ENCODE measurements at regions not wholly inside any gene's neighbourhood (a gene's known extent, or its start where the extent isn't known, plus 50 kb on each side); places are given as distances from the start of the nearest gene placed in this dataset.

DNA sequence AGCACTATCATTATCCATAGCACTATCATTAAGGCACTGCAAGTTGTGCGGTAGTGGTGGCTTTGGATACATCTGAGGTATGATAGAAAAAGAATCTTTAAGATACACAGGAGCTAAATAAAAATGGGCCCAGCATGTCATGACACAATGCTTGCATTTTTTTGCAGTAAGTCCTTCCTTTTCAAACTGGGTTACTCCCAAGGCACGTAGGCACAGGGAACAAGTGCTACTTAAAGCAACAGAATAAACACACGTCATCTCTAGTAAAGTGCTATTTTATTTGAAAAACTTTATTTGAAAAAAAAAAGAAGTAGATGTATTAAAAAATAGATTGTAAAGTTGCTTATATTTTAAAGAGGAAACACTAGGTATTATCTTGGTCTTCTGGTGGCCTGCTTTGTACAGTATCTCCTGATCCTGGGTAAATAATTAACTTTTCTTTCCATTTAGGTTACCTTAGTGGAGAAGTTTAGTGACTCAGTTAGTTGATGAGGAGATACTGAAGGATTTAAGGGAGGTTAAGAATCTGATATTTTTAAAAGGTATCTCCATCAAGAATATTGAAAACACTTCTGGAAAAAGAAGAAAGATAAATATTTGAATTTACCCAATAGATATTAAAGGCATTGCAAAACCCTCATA lies 129.6 kb downstream of the EDN1 start:
- H2AFZ ChIP-seq (ENCODE audit: low read length): no peak overlapping the region
- peaks cover 0 to 3% of the 10 kb centered on the region in 2 donors for H3K9me3 ChIP-seq (replicated peaks in 1 of 2; ENCODE audit: control insufficient read depth in 2 of 2, insufficient read depth in 1 of 2, low read depth in 1 of 2, low read length in 2 of 2)
- H3K4me2 ChIP-seq (ENCODE audit: insufficient read depth, low read length, poor library complexity, severe bottlenecking): no peak overlapping the region
- no peak overlapping the region for H3K4ac ChIP-seq (ENCODE audit: low read length)
- no peak overlapping the region for H3K23ac ChIP-seq (ENCODE audit: low read depth, low read length, poor library complexity)
- no peak overlapping the region for H4K91ac ChIP-seq (ENCODE audit: low read depth, low read length, poor library complexity)
- H2BK12ac ChIP-seq (ENCODE audit: low read length): no peak overlapping the region
- no peak overlapping the region for H3K4me3 ChIP-seq (ENCODE audit: low read length in 2 of 2)
- no peaks in the 10 kb centered on the region for H3K27me3 ChIP-seq (ENCODE audit: control insufficient read depth in 3 of 3, insufficient read depth in 3 of 3, low read depth in 1 of 3, low read length in 3 of 3)
- H4K8ac ChIP-seq (ENCODE audit: low read depth, low read length): no peak overlapping the region
- H2BK120ac ChIP-seq (ENCODE audit: low read depth, low read length): no peak overlapping the region
- H3K9ac ChIP-seq (ENCODE audit: low read depth, low read length, poor library complexity): no peak overlapping the region
- H3K18ac ChIP-seq (ENCODE audit: low read length): no peak overlapping the region
- no peak overlapping the region for H2AK5ac ChIP-seq (ENCODE audit: low read depth, low read length)
- H3K79me1 ChIP-seq (ENCODE audit: low read depth, low read length): no peaks in the 10 kb centered on the region
- no peak overlapping the region for H2BK15ac ChIP-seq (ENCODE audit: low read length)
- no peaks in the 10 kb centered on the region for H3K36me3 ChIP-seq (replicated peaks in 1 of 2; ENCODE audit: control insufficient read depth in 2 of 2, insufficient read depth in 2 of 2, low read length in 2 of 2)
- no peak overlapping the region for H2BK5ac ChIP-seq (ENCODE audit: low read length)
- H3K27ac ChIP-seq (replicated peaks; ENCODE audit: low read length): no peak overlapping the region
- no peak overlapping the region for H3K14ac ChIP-seq (ENCODE audit: low read length)
- H3K4me1 ChIP-seq (ENCODE audit: control insufficient read depth in 2 of 2, insufficient read depth in 1 of 2, low read depth in 1 of 2, low read length in 2 of 2): peaks cover 0 to 8% of the 10 kb centered on the region in 2 donors
- DNase-seq (ENCODE audit: low spot score): no peak
- no CpG with 5 or more reads among the region's 3 CpGs for WGBS, 2 donors (ENCODE audit: extremely low coverage in 2 of 2, insufficient read length in 2 of 2, insufficient replicate concordance in 1 of 2)

DNA sequence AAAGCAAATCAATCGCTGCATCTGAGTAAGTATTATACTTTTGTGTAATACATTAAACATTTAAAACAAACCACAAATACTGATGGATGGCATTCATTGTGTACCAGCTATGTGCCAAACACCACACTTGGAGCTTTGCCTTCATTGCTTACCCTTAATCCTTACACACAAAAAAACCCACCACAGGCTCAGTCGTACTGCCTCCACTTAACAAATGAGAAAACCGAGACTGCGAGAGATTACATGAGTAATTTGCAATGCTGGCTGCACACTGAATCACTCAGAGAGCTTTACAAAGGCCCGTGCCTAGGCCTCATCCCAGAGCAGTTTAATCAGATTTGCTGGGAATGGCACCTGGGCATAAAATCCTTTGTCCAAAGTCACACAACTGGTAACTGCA lies 130.5 kb downstream of the EDN1 start:
- Histone ChIP-seq H3K23ac (ENCODE audit: low read depth, low read length, poor library complexity) (no peak overlapping the region), H3K9me3 (replicated peaks in 1 of 2; ENCODE audit: control insufficient read depth in 2 of 2, insufficient read depth in 1 of 2, low read depth in 1 of 2, low read length in 2 of 2) (peaks cover 0 to 3% of the 10 kb centered on the region in 2 donors), H4K8ac (ENCODE audit: low read depth, low read length) (no peak overlapping the region), H3K4me3 (ENCODE audit: low read length in 2 of 2) (no peak overlapping the region), H3K18ac (ENCODE audit: low read length) (no peak overlapping the region), H3K9ac (ENCODE audit: low read depth, low read length, poor library complexity) (no peak overlapping the region), H4K91ac (ENCODE audit: low read depth, low read length, poor library complexity) (no peak overlapping the region), H2BK12ac (ENCODE audit: low read length) (no peak overlapping the region), H2BK120ac (ENCODE audit: low read depth, low read length) (no peak overlapping the region), H2AK5ac (ENCODE audit: low read depth, low read length) (no peak overlapping the region), H3K4me1 (ENCODE audit: control insufficient read depth in 2 of 2, insufficient read depth in 1 of 2, low read depth in 1 of 2, low read length in 2 of 2) (peaks cover 0 to 8% of the 10 kb centered on the region in 2 donors), H3K79me1 (ENCODE audit: low read depth, low read length) (no peaks in the 10 kb centered on the region), H2AFZ (ENCODE audit: low read length) (no peak overlapping the region), H3K27ac (replicated peaks; ENCODE audit: low read length) (no peak overlapping the region), H2BK5ac (ENCODE audit: low read length) (no peak overlapping the region), H3K14ac (ENCODE audit: low read length) (no peak overlapping the region), H3K27me3 (ENCODE audit: control insufficient read depth in 3 of 3, insufficient read depth in 3 of 3, low read depth in 1 of 3, low read length in 3 of 3) (no peaks in the 10 kb centered on the region), H2BK15ac (ENCODE audit: low read length) (no peak overlapping the region), H3K4me2 (ENCODE audit: insufficient read depth, low read length, poor library complexity, severe bottlenecking) (no peak overlapping the region), H3K4ac (ENCODE audit: low read length) (no peak overlapping the region), H3K36me3 (replicated peaks in 1 of 2; ENCODE audit: control insufficient read depth in 2 of 2, insufficient read depth in 2 of 2, low read length in 2 of 2) (no peaks in the 10 kb centered on the region)
- WGBS, 2 donors (ENCODE audit: extremely low coverage in 2 of 2, insufficient read length in 2 of 2, insufficient replicate concordance in 1 of 2): no CpG with 5 or more reads among the region's 5 CpGs
- peak; percentile 11 for DNase-seq (ENCODE audit: low spot score)

DNA sequence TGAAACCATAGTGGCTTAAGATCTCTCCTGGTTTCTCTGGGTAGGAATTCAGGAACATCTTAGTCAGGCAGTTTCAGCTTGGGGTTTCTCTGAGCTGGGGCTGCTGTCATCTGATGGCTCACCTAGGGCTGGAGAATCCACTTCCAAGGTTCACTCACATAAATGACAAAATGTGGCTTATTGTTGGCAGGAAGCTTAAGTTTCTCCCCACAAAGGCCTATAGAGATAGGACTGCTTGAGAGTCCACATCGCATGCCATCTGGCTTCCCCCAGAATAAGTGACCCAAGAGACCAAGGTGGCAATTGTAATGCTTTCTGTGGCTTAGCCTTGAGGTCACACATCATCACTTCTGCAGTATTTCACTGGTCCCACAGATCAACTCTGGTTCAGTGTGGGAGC lies 131.4 kb downstream of the EDN1 start:
- no peaks in the 10 kb centered on the region for H3K27me3 ChIP-seq (ENCODE audit: control insufficient read depth in 3 of 3, insufficient read depth in 3 of 3, low read depth in 1 of 3, low read length in 3 of 3)
- no peak overlapping the region for H3K4me2 ChIP-seq (ENCODE audit: insufficient read depth, low read length, poor library complexity, severe bottlenecking)
- DNase-seq (ENCODE audit: low spot score): no peak
- H2AFZ ChIP-seq (ENCODE audit: low read length): no peak overlapping the region
- H3K18ac ChIP-seq (ENCODE audit: low read length): no peak overlapping the region
- no peak overlapping the region for H2BK5ac ChIP-seq (ENCODE audit: low read length)
- H3K79me1 ChIP-seq (ENCODE audit: low read depth, low read length): no peaks in the 10 kb centered on the region
- no peak overlapping the region for H4K8ac ChIP-seq (ENCODE audit: low read depth, low read length)
- no peak overlapping the region for H3K4me3 ChIP-seq (ENCODE audit: low read length in 2 of 2)
- no peak overlapping the region for H3K27ac ChIP-seq (replicated peaks; ENCODE audit: low read length)
- H3K9me3 ChIP-seq (replicated peaks in 1 of 2; ENCODE audit: control insufficient read depth in 2 of 2, insufficient read depth in 1 of 2, low read depth in 1 of 2, low read length in 2 of 2): peaks cover 0 to 3% of the 10 kb centered on the region in 2 donors
- no peak overlapping the region for H3K23ac ChIP-seq (ENCODE audit: low read depth, low read length, poor library complexity)
- no peak overlapping the region for H2BK12ac ChIP-seq (ENCODE audit: low read length)
- H2BK120ac ChIP-seq (ENCODE audit: low read depth, low read length): no peak overlapping the region
- H3K14ac ChIP-seq (ENCODE audit: low read length): no peak overlapping the region
- no peak overlapping the region for H2BK15ac ChIP-seq (ENCODE audit: low read length)
- WGBS, 2 donors (ENCODE audit: extremely low coverage in 2 of 2, insufficient read length in 2 of 2, insufficient replicate concordance in 1 of 2): no CpG with 5 or more reads among the region's 1 CpG
- no peak overlapping the region for H4K91ac ChIP-seq (ENCODE audit: low read depth, low read length, poor library complexity)
- H3K9ac ChIP-seq (ENCODE audit: low read depth, low read length, poor library complexity): no peak overlapping the region
- H3K4me1 ChIP-seq (ENCODE audit: control insufficient read depth in 2 of 2, insufficient read depth in 1 of 2, low read depth in 1 of 2, low read length in 2 of 2): peaks cover 0 to 8% of the 10 kb centered on the region in 2 donors
- no peak overlapping the region for H2AK5ac ChIP-seq (ENCODE audit: low read depth, low read length)
- no peaks in the 10 kb centered on the region for H3K36me3 ChIP-seq (replicated peaks in 1 of 2; ENCODE audit: control insufficient read depth in 2 of 2, insufficient read depth in 2 of 2, low read length in 2 of 2)
- no peak overlapping the region for H3K4ac ChIP-seq (ENCODE audit: low read length)

DNA sequence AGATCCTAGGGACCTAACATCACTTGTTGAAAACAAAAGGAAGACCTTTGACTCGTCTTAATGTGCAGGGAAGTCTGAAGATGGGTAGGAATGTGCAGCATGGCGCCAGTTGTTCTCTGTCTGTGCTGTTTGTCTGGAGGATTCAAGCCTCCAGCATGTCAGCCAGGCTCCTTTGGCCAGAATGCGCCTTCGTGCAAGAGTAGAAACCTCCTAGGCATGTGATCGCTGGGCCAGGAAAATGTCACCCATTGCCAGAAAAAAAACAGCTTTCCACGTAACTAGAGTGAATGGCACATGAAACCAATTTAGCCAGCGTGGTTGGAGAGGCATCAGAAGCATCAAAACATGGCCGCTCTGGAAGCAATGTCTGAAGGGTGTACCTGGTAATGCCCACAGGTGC lies 132.7 kb downstream of the EDN1 start:
- no peak overlapping the region for H4K91ac ChIP-seq (ENCODE audit: low read depth, low read length, poor library complexity)
- H3K36me3 ChIP-seq (replicated peaks in 1 of 2; ENCODE audit: control insufficient read depth in 2 of 2, insufficient read depth in 2 of 2, low read length in 2 of 2): no peaks in the 10 kb centered on the region
- no peak overlapping the region for H4K8ac ChIP-seq (ENCODE audit: low read depth, low read length)
- H2BK15ac ChIP-seq (ENCODE audit: low read length): no peak overlapping the region
- no peak overlapping the region for H2AK5ac ChIP-seq (ENCODE audit: low read depth, low read length)
- H3K27ac ChIP-seq (replicated peaks; ENCODE audit: low read length): no peak overlapping the region
- no peak overlapping the region for H2BK5ac ChIP-seq (ENCODE audit: low read length)
- no peak overlapping the region for H2AFZ ChIP-seq (ENCODE audit: low read length)
- no peaks in the 10 kb centered on the region for H3K27me3 ChIP-seq (ENCODE audit: control insufficient read depth in 3 of 3, insufficient read depth in 3 of 3, low read depth in 1 of 3, low read length in 3 of 3)
- H3K18ac ChIP-seq (ENCODE audit: low read length): peak overlapping the region; percentile 36
- H3K9ac ChIP-seq (ENCODE audit: low read depth, low read length, poor library complexity): no peak overlapping the region
- no peak overlapping the region for H3K14ac ChIP-seq (ENCODE audit: low read length)
- WGBS, 2 donors (ENCODE audit: extremely low coverage in 2 of 2, insufficient read length in 2 of 2, insufficient replicate concordance in 1 of 2): no CpG with 5 or more reads among the region's 8 CpGs
- H3K4me3 ChIP-seq (ENCODE audit: low read length in 2 of 2): no peak overlapping the region
- peaks cover 0 to 8% of the 10 kb centered on the region in 2 donors for H3K4me1 ChIP-seq (ENCODE audit: control insufficient read depth in 2 of 2, insufficient read depth in 1 of 2, low read depth in 1 of 2, low read length in 2 of 2)
- no peak overlapping the region for H3K4me2 ChIP-seq (ENCODE audit: insufficient read depth, low read length, poor library complexity, severe bottlenecking)
- no peak for DNase-seq (ENCODE audit: low spot score)
- H3K9me3 ChIP-seq (replicated peaks in 1 of 2; ENCODE audit: control insufficient read depth in 2 of 2, insufficient read depth in 1 of 2, low read depth in 1 of 2, low read length in 2 of 2): peaks cover 0 to 3% of the 10 kb centered on the region in 2 donors
- no peak overlapping the region for H3K4ac ChIP-seq (ENCODE audit: low read length)
- H3K23ac ChIP-seq (ENCODE audit: low read depth, low read length, poor library complexity): no peak overlapping the region
- no peaks in the 10 kb centered on the region for H3K79me1 ChIP-seq (ENCODE audit: low read depth, low read length)
- no peak overlapping the region for H2BK12ac ChIP-seq (ENCODE audit: low read length)
- H2BK120ac ChIP-seq (ENCODE audit: low read depth, low read length): no peak overlapping the region
